A673 (cell line): ENCODE measurements at regions not wholly inside any gene's neighbourhood (a gene's known extent, or its start where the extent isn't known, plus 50 kb on each side); places are given as distances from the start of the nearest gene placed in this dataset.

Experiments
- BruUV-seq: library from RNA; stranded (reverse); fragments of 400-500 nt; replicated peaks from 2 replicates; lab custom pipeline; 2021; lab: Mats Ljungman, UMichigan
- CTCF ChIA-PET: fragments of 300-600 bp; sonication (Branson Sonifier 250); formaldehyde crosslinking; loops from one replicate; lab custom pipeline; 2022; ENCODE audit warnings: antibody characterized with exemption; lab: Charles Lee
- POLR2A ChIA-PET: fragments of 300-600 bp; sonication (Branson Sonifier 250); formaldehyde crosslinking; loops from one replicate; lab custom pipeline; 2022; ENCODE audit warnings: antibody characterized with exemption; ENCODE audit not compliant: low non-redundant PET; lab: Charles Lee
- DNase-seq: peaks from one replicate; pipeline ENCODE4 v3.0.0-alpha.2; 2015; ENCODE audit warnings: low spot score
- H3K27ac ChIP-seq: fragments of 200-600 bp; sonication (generic); 2 replicates; pipeline ENCODE4 v1.5.1; 2016; ENCODE audit warnings: mixed run types, low read depth, mild to moderate bottlenecking, mixed read lengths, antibody characterized with exemption, low read length; ENCODE audit not compliant: poor library complexity, severe bottlenecking
- H3K27me3 ChIP-seq: fragments of 200-600 bp; sonication (generic); replicated peaks from 2 replicates; pipeline ENCODE4 v1.6.1; 2017; ENCODE audit warnings: mixed run types, low read depth, mild to moderate bottlenecking, mixed read lengths, antibody characterized with exemption, low read length; ENCODE audit not compliant: insufficient read depth, poor library complexity
- H3K36me3 ChIP-seq: fragments of 200-600 bp; sonication (generic); 2 replicates; pipeline ENCODE4 v1.6.1; 2016; ENCODE audit warnings: mixed run types, mild to moderate bottlenecking, mixed read lengths, antibody characterized with exemption, low read length; ENCODE audit not compliant: insufficient read depth, poor library complexity, severe bottlenecking
- H3K4me1 ChIP-seq: fragments of 200-600 bp; sonication (generic); 2 replicates; pipeline ENCODE4 v1.6.1; 2017; ENCODE audit warnings: mixed run types, mild to moderate bottlenecking, mixed read lengths, antibody characterized with exemption, low read length; ENCODE audit not compliant: insufficient read depth, poor library complexity, severe bottlenecking
- H3K4me3 ChIP-seq: fragments of 200-600 bp; sonication (generic); 2 replicates; pipeline ENCODE4 v1.5.1; 2016; ENCODE audit warnings: low read depth, mixed run types, mild to moderate bottlenecking, mixed read lengths, low read length; ENCODE audit not compliant: poor library complexity, severe bottlenecking
- H3K9me3 ChIP-seq: fragments of 200-600 bp; sonication (generic); 2 replicates; pipeline ENCODE4 v1.6.1; 2016; ENCODE audit warnings: mixed run types, low read depth, mild to moderate bottlenecking, mixed read lengths, antibody characterized with exemption, low read length; ENCODE audit not compliant: poor library complexity, severe bottlenecking
- EZH2 ChIP-seq: fragments of 200-600 bp; sonication (generic); IDR thresholded peaks from 2 replicates; pipeline ENCODE4 v1.6.1; 2017; ENCODE audit warnings: borderline replicate concordance, low read depth, mild to moderate bottlenecking, mixed read lengths, antibody characterized with exemption, low read length; ENCODE audit not compliant: poor library complexity, severe bottlenecking
- intact Hi-C: fragments of 100-400 bp; cut with micrococcal nuclease; formaldehyde crosslinking; loops from one replicate; pipeline ENCODE4 v1.10.0; 2022; ENCODE audit not compliant: unreplicated experiment
- TF ChIP-seq, protein P1 (sequence below): fragments of 300-800, 200-600 bp; sonication (generic); conservative IDR thresholded peaks from 2 replicates; pipeline ENCODE4 v1.5.1; 2017; ENCODE audit warnings: low read depth, mild to moderate bottlenecking, antibody characterized with exemption, low read length, moderate library complexity, mixed read lengths

DNA sequence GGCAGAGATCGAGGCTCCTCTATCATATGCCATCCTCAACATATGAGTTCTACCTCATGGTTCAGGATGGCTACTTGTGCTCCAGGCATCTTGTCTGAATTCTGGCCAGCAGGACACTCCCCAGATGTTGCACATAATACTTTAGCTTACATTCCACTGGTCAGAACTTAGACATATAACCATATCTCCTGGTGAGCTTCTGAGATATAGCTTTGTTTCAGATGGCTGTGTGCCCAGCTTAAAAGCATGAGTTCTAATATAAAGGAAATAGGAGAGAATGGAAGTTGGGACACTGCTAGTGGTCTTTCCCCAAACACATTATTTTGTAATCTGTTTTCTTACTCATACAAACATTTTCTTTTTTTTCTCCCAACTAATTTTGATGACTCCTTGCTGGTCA lies 50.8 kb upstream of the IFRD1 start:
- CTCF ChIA-PET = no interaction called here
- no peak for TF ChIP-seq EZH2
- TF ChIP-seq, protein P1, sequence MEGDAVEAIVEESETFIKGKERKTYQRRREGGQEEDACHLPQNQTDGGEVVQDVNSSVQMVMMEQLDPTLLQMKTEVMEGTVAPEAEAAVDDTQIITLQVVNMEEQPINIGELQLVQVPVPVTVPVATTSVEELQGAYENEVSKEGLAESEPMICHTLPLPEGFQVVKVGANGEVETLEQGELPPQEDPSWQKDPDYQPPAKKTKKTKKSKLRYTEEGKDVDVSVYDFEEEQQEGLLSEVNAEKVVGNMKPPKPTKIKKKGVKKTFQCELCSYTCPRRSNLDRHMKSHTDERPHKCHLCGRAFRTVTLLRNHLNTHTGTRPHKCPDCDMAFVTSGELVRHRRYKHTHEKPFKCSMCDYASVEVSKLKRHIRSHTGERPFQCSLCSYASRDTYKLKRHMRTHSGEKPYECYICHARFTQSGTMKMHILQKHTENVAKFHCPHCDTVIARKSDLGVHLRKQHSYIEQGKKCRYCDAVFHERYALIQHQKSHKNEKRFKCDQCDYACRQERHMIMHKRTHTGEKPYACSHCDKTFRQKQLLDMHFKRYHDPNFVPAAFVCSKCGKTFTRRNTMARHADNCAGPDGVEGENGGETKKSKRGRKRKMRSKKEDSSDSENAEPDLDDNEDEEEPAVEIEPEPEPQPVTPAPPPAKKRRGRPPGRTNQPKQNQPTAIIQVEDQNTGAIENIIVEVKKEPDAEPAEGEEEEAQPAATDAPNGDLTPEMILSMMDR = no peak
- no peaks in the 10 kb centered on the region for H3K36me3 ChIP-seq
- no peak overlapping the region for H3K4me3 ChIP-seq
- no peak for DNase-seq
- no peaks in the 10 kb centered on the region for H3K9me3 ChIP-seq
- no TSS peak for BruUV-seq
- intact Hi-C loops = no loop called here
- H3K4me1 ChIP-seq = peaks cover 5% of the 10 kb centered on the region
- POLR2A ChIA-PET = no interaction called here
- no peaks in the 10 kb centered on the region for H3K27me3 ChIP-seq
- no peak overlapping the region for H3K27ac ChIP-seq

DNA sequence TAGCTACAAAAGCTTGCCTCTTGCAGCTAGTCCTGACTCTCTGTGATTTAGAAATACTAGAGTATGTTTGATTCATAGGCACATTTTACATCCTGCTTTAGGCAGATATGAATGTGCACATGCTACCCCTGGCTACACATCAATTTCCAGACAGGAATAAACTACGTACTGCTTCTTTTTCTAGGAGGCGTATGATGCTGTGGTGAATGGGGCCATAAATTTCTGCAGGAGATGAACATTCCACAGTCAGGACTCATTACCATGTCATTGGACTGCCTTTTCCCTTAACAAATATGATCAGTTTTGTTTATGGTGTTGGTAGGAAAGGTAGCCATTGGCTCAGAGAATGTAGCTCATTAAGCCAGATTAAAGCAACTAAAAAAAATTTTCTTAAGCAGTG lies 50.1 kb upstream of the IFRD1 start:
- TF ChIP-seq, protein P1 = no peak
- no peak for TF ChIP-seq EZH2
- Histone ChIP-seq H3K9me3 (no peaks in the 10 kb centered on the region), H3K4me1 (peaks cover 1% of the 10 kb centered on the region), H3K27ac (no peak overlapping the region), H3K36me3 (no peaks in the 10 kb centered on the region), H3K27me3 (no peaks in the 10 kb centered on the region), H3K4me3 (no peak overlapping the region)
- DNase-seq = no peak
- intact Hi-C loops = no loop called here
- ChIA-PET POLR2A (no interaction called here), CTCF (no interaction called here)
- BruUV-seq = no TSS peak
